ENCODE measurements at regions not wholly inside any gene's neighbourhood (a gene's known extent, or its start where the extent isn't known, plus 50 kb on each side); places are given as distances from the start of the nearest gene placed in this dataset.

- Histone ChIP-seq H3K79me2 (ENCODE audit: control insufficient read depth, insufficient read depth, low read length) (no peaks in the 10 kb centered on the region), H2AFZ (ENCODE audit: insufficient read depth, low read depth, low read length, poor library complexity, severe bottlenecking) (no peak overlapping the region), H4K20me1 (ENCODE audit: control insufficient read depth, insufficient read depth, low read length, poor library complexity, severe bottlenecking) (no peaks in the 10 kb centered on the region), H3K27ac (ENCODE audit: low read length in 2 of 2) (no peak overlapping the region), H3K36me3 (replicated peaks in 1 of 2; ENCODE audit: control extremely low read depth in 1 of 2, control insufficient read depth in 1 of 2, extremely low read depth in 1 of 2, insufficient read depth in 2 of 2, low read length in 1 of 2) (no peaks in the 10 kb centered on the region), H3K27me3 (replicated peaks in 1 of 4; ENCODE audit: control extremely low read depth in 1 of 4, control insufficient read depth in 3 of 4, insufficient read depth in 4 of 4, low read length in 3 of 4) (no peaks in the 10 kb centered on the region), H3K4me3 (ENCODE audit: control extremely low read depth in 1 of 5, extremely low read depth in 1 of 5, insufficient read depth in 1 of 5, low read depth in 2 of 5, low read length in 4 of 5) (no peak overlapping the region), H3K9ac (ENCODE audit: low read length) (no peak overlapping the region), H3K4me1 (ENCODE audit: control insufficient read depth in 2 of 2, insufficient read depth in 2 of 2, low read length in 2 of 2) (no peaks in the 10 kb centered on the region), H3K9me3 (ENCODE audit: control extremely low read depth in 1 of 3, control insufficient read depth in 2 of 3, insufficient read depth in 1 of 3, low read length in 2 of 3) (peaks cover 0 to 5% (median 0%) of the 10 kb centered on the region in 3 donors), H3K4me2 (replicated peaks; ENCODE audit: low read depth, low read length, poor library complexity, severe bottlenecking) (no peak overlapping the region)
- H3K4me1 Mint-ChIP-seq: no peaks in the 10 kb centered on the region
- ATAC-seq (ENCODE audit: low read depth) (no peak), DNase-seq (no peak)
- no peak overlapping the region for H3K4me3 Mint-ChIP-seq
- no peaks in the 10 kb centered on the region for H3K9me3 Mint-ChIP-seq (ENCODE audit: insufficient read depth)
- no peak for TF ChIP-seq CTCF (IDR thresholded peaks at IDR 0.05)
- TF ChIP-seq EZH2 (IDR thresholded peaks at IDR 0.05; ENCODE audit: borderline replicate concordance, insufficient read depth, low read depth, low read length, poor library complexity, severe bottlenecking): no peak
- ChIA-PET POLR2A (no interaction called here), CTCF (no interaction called here)
- H3K27me3 Mint-ChIP-seq: no peaks in the 10 kb centered on the region
- intact Hi-C loops (cut with micrococcal nuclease): no loop called here
- WGBS (ENCODE audit: insufficient coverage): 94% methylated on average over 11 of the region's 14 CpGs
- no peak overlapping the region for H3K27ac Mint-ChIP-seq
Observed at GRCh38 chr9:91073811-91074771, 272.5 kb downstream of the SYK start.

GRCh38 chr9:91074866-91075265, 273.2 kb downstream of the SYK start:
- no peaks in the 10 kb centered on the region for H3K27me3 Mint-ChIP-seq
- ChIA-PET POLR2A (no interaction called here), CTCF (no interaction called here)
- Histone ChIP-seq H3K4me3 (ENCODE audit: control extremely low read depth in 1 of 5, extremely low read depth in 1 of 5, insufficient read depth in 1 of 5, low read depth in 2 of 5, low read length in 4 of 5) (no peak overlapping the region), H3K9ac (ENCODE audit: low read length) (no peak overlapping the region), H3K9me3 (ENCODE audit: control extremely low read depth in 1 of 3, control insufficient read depth in 2 of 3, insufficient read depth in 1 of 3, low read length in 2 of 3) (peaks cover 0 to 2% (median 0%) of the 10 kb centered on the region in 3 donors), H3K27me3 (replicated peaks in 1 of 4; ENCODE audit: control extremely low read depth in 1 of 4, control insufficient read depth in 3 of 4, insufficient read depth in 4 of 4, low read length in 3 of 4) (no peaks in the 10 kb centered on the region), H3K79me2 (ENCODE audit: control insufficient read depth, insufficient read depth, low read length) (no peaks in the 10 kb centered on the region), H2AFZ (ENCODE audit: insufficient read depth, low read depth, low read length, poor library complexity, severe bottlenecking) (no peak overlapping the region), H3K27ac (ENCODE audit: low read length in 2 of 2) (no peak overlapping the region), H3K36me3 (replicated peaks in 1 of 2; ENCODE audit: control extremely low read depth in 1 of 2, control insufficient read depth in 1 of 2, extremely low read depth in 1 of 2, insufficient read depth in 2 of 2, low read length in 1 of 2) (no peaks in the 10 kb centered on the region), H3K4me1 (ENCODE audit: control insufficient read depth in 2 of 2, insufficient read depth in 2 of 2, low read length in 2 of 2) (no peaks in the 10 kb centered on the region), H3K4me2 (replicated peaks; ENCODE audit: low read depth, low read length, poor library complexity, severe bottlenecking) (no peak overlapping the region), H4K20me1 (ENCODE audit: control insufficient read depth, insufficient read depth, low read length, poor library complexity, severe bottlenecking) (no peaks in the 10 kb centered on the region)
- intact Hi-C loops (cut with micrococcal nuclease): no loop called here
- no peak for TF ChIP-seq CTCF (IDR thresholded peaks at IDR 0.05)
- no peak for TF ChIP-seq EZH2 (IDR thresholded peaks at IDR 0.05; ENCODE audit: borderline replicate concordance, insufficient read depth, low read depth, low read length, poor library complexity, severe bottlenecking)
- 95% methylated on average over 7 of the region's 13 CpGs for WGBS (ENCODE audit: insufficient coverage)
- H3K4me1 Mint-ChIP-seq: no peaks in the 10 kb centered on the region
- H3K9me3 Mint-ChIP-seq (ENCODE audit: insufficient read depth): no peaks in the 10 kb centered on the region
- H3K27ac Mint-ChIP-seq: no peak overlapping the region
- no peak for DNase-seq
- no peak overlapping the region for H3K4me3 Mint-ChIP-seq
- ATAC-seq (ENCODE audit: low read depth): no peak
